ENCODE measurements at regions not wholly inside any gene's neighbourhood (a gene's known extent, or its start where the extent isn't known, plus 50 kb on each side); places are given as distances from the start of the nearest gene placed in this dataset.

- Histone ChIP-seq H3K27ac (ENCODE audit: low read depth, low read length) (no peak overlapping the region), H3K9me3 (ENCODE audit: insufficient read depth in 2 of 2, low read depth in 1 of 2, low read length in 1 of 2) (peaks cover 0 to 3% of the 10 kb centered on the region in 2 experiments; a peak in 1 of 4 replicates), H4K5ac (ENCODE audit: insufficient read length, low read depth, low read length) (no peak overlapping the region), H4K8ac (ENCODE audit: extremely low read depth, insufficient read depth, low read length) (no peak overlapping the region), H3K9ac (replicated peaks in 1 of 4; ENCODE audit: extremely low read depth in 1 of 4, low read depth in 3 of 4, low read length in 3 of 4) (no peak overlapping the region), H3K23ac (ENCODE audit: insufficient read length) (no peak overlapping the region), H3K4me3 (ENCODE audit: extremely low read depth in 1 of 4, insufficient read depth in 2 of 4, low read depth in 3 of 4, low read length in 4 of 4) (no peak overlapping the region), H2BK120ac (replicated peaks; ENCODE audit: low read depth, low read length) (no peak overlapping the region), H3K36me3 (ENCODE audit: control insufficient read depth in 2 of 4, insufficient read depth in 4 of 4, low read length in 3 of 4) (no peaks in the 10 kb centered on the region), H4K20me1 (replicated peaks in 1 of 2; ENCODE audit: control insufficient read depth in 1 of 2, insufficient read depth in 2 of 2, low read length in 2 of 2) (no peaks in the 10 kb centered on the region), H3K56ac (replicated peaks; ENCODE audit: insufficient read length, low read depth, low read length) (no peak overlapping the region), H3K4me2 (ENCODE audit: insufficient read depth in 1 of 2, low read depth in 2 of 2, low read length in 2 of 2) (no peak overlapping the region), H2AK5ac (ENCODE audit: low read depth, low read length) (no peak overlapping the region), H3K79me1 (ENCODE audit: low read depth, low read length) (no peaks in the 10 kb centered on the region), H2BK20ac (ENCODE audit: low read length) (no peak overlapping the region), H2BK5ac (ENCODE audit: low read depth, low read length) (no peak overlapping the region), H3K4me1 (replicated peaks in 1 of 4; ENCODE audit: control insufficient read depth in 3 of 4, insufficient read depth in 4 of 4, low read length in 3 of 4) (no peaks in the 10 kb centered on the region; a peak in 2 of 7 replicates), H3K14ac (ENCODE audit: insufficient read length) (no peak overlapping the region), H2BK12ac (ENCODE audit: low read depth, low read length) (no peak overlapping the region), H3K4ac (replicated peaks; ENCODE audit: insufficient read length, low read depth, low read length) (no peak overlapping the region), H2BK15ac (ENCODE audit: low read length) (no peak overlapping the region), H3K27me3 (replicated peaks in 1 of 4; ENCODE audit: control insufficient read depth in 3 of 4, extremely low read depth in 1 of 4, insufficient read depth in 3 of 4, low read length in 3 of 4) (no peaks in the 10 kb centered on the region), H4K91ac (replicated peaks; ENCODE audit: insufficient read length, low read length) (no peak overlapping the region), H3K18ac (ENCODE audit: extremely low read depth, low read length) (no peak overlapping the region), H2AFZ (ENCODE audit: low read length) (no peak overlapping the region), H3K79me2 (ENCODE audit: control insufficient read depth in 1 of 2, insufficient read depth in 2 of 2, low read length in 2 of 2) (no peaks in the 10 kb centered on the region), H3K23me2 (ENCODE audit: low read depth, low read length) (no peaks in the 10 kb centered on the region)
- POLR2A ChIA-PET (ENCODE audit: partially characterized antibody) = no interaction called here
- FAIRE-seq (no peak), DNase-seq (ENCODE audit: low read depth in 1 of 2, low spot score in 2 of 2) (no peak)
- 95% methylated on average over 1 of the region's 1 CpG; no CpG with 5 or more reads in 1 of the 2 experiments for WGBS, 2 experiments (ENCODE audit: extremely low coverage in 1 of 2, insufficient coverage in 1 of 2, insufficient read length in 1 of 2, insufficient replicate concordance in 2 of 2, low coverage in 1 of 2, low lambda C conversion rate in 2 of 2, missing lambda C conversion rate in 1 of 2)
- CTCF ChIA-PET (ENCODE audit: partially characterized antibody) = interaction anchor here (0.6 to 2.6 kb wide), 8 partner anchors 10 to 266 kb away, joined by 3 to 13 read pairs (median 4); no protein-coding TSS in a partner anchor
- TF ChIP-seq EZH2 (IDR thresholded peaks at IDR 0.05; ENCODE audit: low read depth, low read length, severe bottlenecking) (no peak), CEBPB (IDR thresholded peaks at IDR 0.05; ENCODE audit: low read depth, low read length) (no peak), CBX5 (IDR thresholded peaks at IDR 0.05; ENCODE audit: low read depth, low read length) (no peak), SIRT6 (IDR thresholded peaks at IDR 0.05; ENCODE audit: low read length) (no peak), EGR1 (IDR thresholded peaks at IDR 0.05; ENCODE audit: borderline replicate concordance, low read depth, low read length) (no peak), NRF1 (IDR thresholded peaks at IDR 0.05; ENCODE audit: low read depth, low read length) (no peak), SP1 (IDR thresholded peaks at IDR 0.05; ENCODE audit: low read depth, low read length) (no peak), RBBP5 (IDR thresholded peaks at IDR 0.05; ENCODE audit: borderline replicate concordance, low read depth, low read length) (no peak), GTF2F1 (IDR thresholded peaks at IDR 0.05; ENCODE audit: borderline replicate concordance, low read depth, low read length) (no peak), E2F6 (IDR thresholded peaks at IDR 0.05) (no peak), RFX5 (IDR thresholded peaks at IDR 0.05; ENCODE audit: borderline replicate concordance, low read depth, low read length) (no peak), KDM1A (IDR thresholded peaks at IDR 0.05; ENCODE audit: borderline replicate concordance, low read length) (no peak)
Measured at GRCh38 chr4:154047733-154048132, 258.9 kb upstream of the SFRP2 start.

Data from H1 (cell line).